ENCODE measurements at regions not wholly inside any gene's neighbourhood (a gene's known extent, or its start where the extent isn't known, plus 50 kb on each side); places are given as distances from the start of the nearest gene placed in this dataset.

- TF ChIP-seq CTCF (optimal IDR thresholded peaks at IDR 0.05 in 1 of 3, IDR thresholded peaks at IDR 0.05 in 1 of 3, conservative IDR thresholded peaks at IDR 0.05 in 1 of 3; ENCODE audit: extremely low read depth in 1 of 3, insufficient read depth in 2 of 3, low read length in 3 of 3), result no peak
- no peak for TF ChIP-seq EZH2 (IDR thresholded peaks at IDR 0.05; ENCODE audit: low read length)
Measured at GRCh38 chr7:131654249-131654558, 97.8 kb upstream of the PODXL start.
